Breast epithelium (tissue), 4 donors: ENCODE measurements at regions not wholly inside any gene's neighbourhood (a gene's known extent, or its start where the extent isn't known, plus 50 kb on each side); places are given as distances from the start of the nearest gene placed in this dataset.

Experiments used
- DNase-seq, 2 donors: peaks; one replicate each; pipeline ENCODE4 v3.0.0-alpha.2; 2019; ENCODE audit warnings: low spot score in 2 of 2
- H3K27ac ChIP-seq, 2 donors: fragments of 200-600 bp; sonication (generic) in 1 of 2; one replicate each; pipeline ENCODE4 v1.5.1; 2016 to 2019; ENCODE audit warnings: mild to moderate bottlenecking in 1 of 2
- H3K27me3 ChIP-seq, 2 donors: fragments of 200-600 bp; sonication (generic) in 1 of 2; one replicate each; pipeline versions ENCODE4 v1.5.1 to v1.6.0; 2017 to 2019; ENCODE audit warnings: control low read depth in 1 of 2, mild to moderate bottlenecking in 1 of 2
- H3K36me3 ChIP-seq: fragments of 200-600 bp; one replicate; pipeline ENCODE4 v1.5.1; 2019
- H3K4me1 ChIP-seq, 2 donors: fragments of 200-600 bp; sonication (generic); one replicate each; pipeline ENCODE4 v1.5.1; 2016 to 2019; ENCODE audit warnings: control low read depth in 1 of 2
- H3K4me3 ChIP-seq, 3 donors: fragments of 200-600 bp; sonication (generic); 1 replicate in 2 of 3; 2 replicates in 1 of 3; pipeline ENCODE4 v1.5.1; 2016 to 2019; ENCODE audit warnings: mild to moderate bottlenecking in 3 of 3, moderate library complexity in 2 of 3
- H3K9me3 ChIP-seq, 2 donors: fragments of 200-600 bp; sonication (generic) in 1 of 2; one replicate each; pipeline ENCODE4 v1.5.1; 2016 to 2019; ENCODE audit warnings: control low read depth in 1 of 2
- CTCF ChIP-seq, 3 donors: fragments of 450-650 bp; IDR thresholded peaks; one replicate each; pipeline ENCODE4 v1.5.1; 2016 to 2017; ENCODE audit warnings: antibody characterized with exemption in 3 of 3, mild to moderate bottlenecking in 3 of 3, moderate library complexity in 3 of 3
- POLR2A ChIP-seq: fragments of 450-650 bp; IDR thresholded peaks from one replicate; pipeline ENCODE4 v1.6.1; 2016; ENCODE audit warnings: antibody characterized with exemption, mild to moderate bottlenecking, moderate library complexity
- POLR2AphosphoS5 ChIP-seq, 3 donors: sonication (generic); formaldehyde crosslinking; IDR thresholded peaks; one replicate each; pipeline ENCODE4 v1.6.1; 2017; ENCODE audit warnings: antibody characterized with exemption in 3 of 3
- intact Hi-C: fragments of 100-400 bp; cut with DNase I; formaldehyde crosslinking; loops from one replicate; pipeline ENCODE4 v1.15.1; 2023; ENCODE audit warnings: low total_unique reads

- intact Hi-C loops, result no loop called here
Observed at GRCh38 chr6:165862813-165863212, 199.8 kb upstream of the PDE10A start.

GRCh38 chr6:165861226-165861625 is 198.2 kb upstream of the PDE10A start:
- peaks cover 0 to 9% of the 10 kb centered on the region in 2 donors for H3K9me3 ChIP-seq
- DNase-seq, result no peak
- no peak overlapping the region for H3K27ac ChIP-seq
- H3K27me3 ChIP-seq, result peaks cover 0 to 4% of the 10 kb centered on the region in 2 donors
- no peaks in the 10 kb centered on the region for H3K36me3 ChIP-seq
- intact Hi-C loops, result no loop called here
- H3K4me3 ChIP-seq, result no peak overlapping the region
- TF ChIP-seq CTCF (IDR thresholded peaks at IDR 0.05) (no peak), POLR2A (no peak), POLR2AphosphoS5 (IDR thresholded peaks at IDR 0.05) (no peak)
- H3K4me1 ChIP-seq, result no peaks in the 10 kb centered on the region

More at GRCh38 chr6:165862813-165863212, 199.8 kb upstream of the PDE10A start:
- no peak for TF ChIP-seq POLR2A
- TF ChIP-seq CTCF (IDR thresholded peaks at IDR 0.05), result no peak
- no peak for TF ChIP-seq POLR2AphosphoS5 (IDR thresholded peaks at IDR 0.05)
- Histone ChIP-seq H3K4me3 (no peak overlapping the region), H3K36me3 (no peaks in the 10 kb centered on the region), H3K4me1 (no peaks in the 10 kb centered on the region), H3K27ac (no peak overlapping the region), H3K27me3 (peaks cover 0 to 4% of the 10 kb centered on the region in 2 donors), H3K9me3 (peaks cover 0 to 14% of the 10 kb centered on the region in 2 donors)
- DNase-seq, result no peak

DNA sequence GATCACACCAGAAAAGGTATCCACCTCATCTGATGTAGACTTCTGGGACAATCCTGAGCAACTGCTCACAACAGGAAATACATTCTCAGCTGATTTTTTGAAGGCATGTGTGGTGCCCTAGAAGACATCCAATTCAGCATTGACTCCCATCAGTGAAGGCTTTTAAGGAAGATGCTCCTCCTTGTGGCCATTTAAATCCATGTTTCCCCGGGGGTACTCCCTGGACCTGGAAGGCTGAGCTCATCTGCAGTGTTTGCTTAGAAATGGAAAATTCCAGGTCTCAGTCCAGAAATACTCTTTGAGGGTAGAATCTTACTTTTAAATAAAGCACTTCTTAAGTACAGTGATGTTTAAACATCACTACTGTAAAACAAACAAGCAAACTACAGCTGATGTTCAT is 195.5 kb upstream of the PDE10A start:
- TF ChIP-seq POLR2AphosphoS5 (IDR thresholded peaks at IDR 0.05) (no peak), POLR2A (no peak), CTCF (IDR thresholded peaks at IDR 0.05) (no peak)
- Histone ChIP-seq H3K27ac (no peak overlapping the region), H3K9me3 (no peaks in the 10 kb centered on the region), H3K36me3 (no peaks in the 10 kb centered on the region), H3K4me3 (no peak overlapping the region), H3K27me3 (peaks cover 0 to 22% of the 10 kb centered on the region in 2 donors), H3K4me1 (no peaks in the 10 kb centered on the region)
- DNase-seq, result no peak
- intact Hi-C loops, result no loop called here

GRCh38 chr6:165855856-165856255 is 192.8 kb upstream of the PDE10A start:
- TF ChIP-seq POLR2AphosphoS5 (IDR thresholded peaks at IDR 0.05), result no peak
- TF ChIP-seq POLR2A, result no peak
- TF ChIP-seq CTCF (IDR thresholded peaks at IDR 0.05), result no peak
- Histone ChIP-seq H3K27me3 (peaks cover 0 to 22% of the 10 kb centered on the region in 2 donors), H3K9me3 (no peaks in the 10 kb centered on the region), H3K36me3 (no peaks in the 10 kb centered on the region), H3K4me1 (no peaks in the 10 kb centered on the region), H3K27ac (no peak overlapping the region), H3K4me3 (no peak overlapping the region)
- intact Hi-C loops, result no loop called here
- no peak for DNase-seq

DNA sequence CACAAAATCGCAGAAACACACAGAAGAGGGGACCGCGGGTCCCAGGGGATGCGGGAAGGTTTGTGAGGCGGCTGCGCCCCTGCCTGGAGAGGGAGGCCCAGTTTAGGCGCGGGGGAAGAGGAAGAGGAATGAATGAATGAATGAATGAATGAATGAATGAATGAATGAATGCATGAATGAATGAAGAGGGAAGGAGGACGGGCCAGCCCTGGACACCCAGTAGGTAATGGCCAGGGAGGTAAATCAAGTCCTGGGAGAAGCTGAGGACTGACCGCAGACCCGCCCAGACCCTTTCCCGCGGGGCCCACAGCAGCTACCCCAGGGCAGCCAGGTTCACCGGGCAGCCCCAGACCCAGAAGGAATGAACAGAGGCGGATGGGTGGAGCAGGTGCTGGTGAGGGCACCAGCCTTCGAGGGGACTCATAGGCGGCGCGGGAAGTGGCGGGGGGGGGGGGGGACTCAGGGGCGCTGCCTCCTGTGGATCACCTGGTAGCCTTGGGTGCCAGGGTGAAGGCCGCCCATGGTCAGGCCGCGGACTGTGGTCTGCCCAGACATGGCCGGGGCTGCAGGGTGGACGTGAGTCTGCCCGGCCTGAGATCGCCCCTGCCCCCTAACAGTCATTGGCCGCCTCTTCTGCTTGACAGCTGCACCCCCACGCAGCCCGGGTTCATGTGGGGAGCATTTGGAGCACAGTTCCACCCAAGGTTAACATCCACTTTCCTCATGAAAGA is 192.0 kb upstream of the PDE10A start:
- intact Hi-C loops, result loop anchor here (5.0 kb wide), 1 partner anchor 128 kb away; no protein-coding TSS in a partner anchor
- Histone ChIP-seq H3K9me3 (no peaks in the 10 kb centered on the region), H3K4me3 (no peak overlapping the region), H3K27ac (no peak overlapping the region), H3K27me3 (peaks cover 0 to 22% of the 10 kb centered on the region in 2 donors), H3K4me1 (no peaks in the 10 kb centered on the region), H3K36me3 (no peaks in the 10 kb centered on the region)
- DNase-seq, result no peak
- TF ChIP-seq POLR2AphosphoS5 (IDR thresholded peaks at IDR 0.05) (no peak), POLR2A (no peak), CTCF (IDR thresholded peaks at IDR 0.05) (no peak)
